ENCODE measurements at regions not wholly inside any gene's neighbourhood (a gene's known extent, or its start where the extent isn't known, plus 50 kb on each side); places are given as distances from the start of the nearest gene placed in this dataset.
"Not testable (repeated sequence)": the region's sequence is repeated elsewhere in the genome, so short reads cannot be mapped to it uniquely, and the experiment has no call there.

GRCh38 chr1:157317229-157317628, 179.0 kb upstream of the ETV3 start:
- not testable (repeated sequence) for DNase-seq

DNA sequence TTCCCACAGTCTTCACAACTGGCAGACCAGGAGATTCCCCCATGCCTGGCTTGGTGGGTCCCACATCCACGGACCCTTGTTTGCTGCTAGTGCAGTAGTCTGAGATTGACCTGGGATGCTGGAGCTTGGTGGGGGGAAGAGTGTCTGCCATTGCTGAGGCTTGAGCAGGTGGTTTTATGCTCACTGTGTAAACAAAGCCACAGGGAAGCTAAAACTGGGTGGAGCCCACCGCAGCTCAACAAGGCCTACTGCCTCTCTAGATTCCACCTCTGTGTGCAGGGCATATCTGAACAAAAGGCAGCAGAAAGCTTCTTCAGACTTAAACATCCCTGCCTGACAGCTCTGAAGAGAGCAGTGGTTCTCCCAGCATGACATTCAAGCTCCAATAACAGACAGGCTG, 177.3 kb upstream of the ETV3 start:
- DNase-seq = no peak

DNA sequence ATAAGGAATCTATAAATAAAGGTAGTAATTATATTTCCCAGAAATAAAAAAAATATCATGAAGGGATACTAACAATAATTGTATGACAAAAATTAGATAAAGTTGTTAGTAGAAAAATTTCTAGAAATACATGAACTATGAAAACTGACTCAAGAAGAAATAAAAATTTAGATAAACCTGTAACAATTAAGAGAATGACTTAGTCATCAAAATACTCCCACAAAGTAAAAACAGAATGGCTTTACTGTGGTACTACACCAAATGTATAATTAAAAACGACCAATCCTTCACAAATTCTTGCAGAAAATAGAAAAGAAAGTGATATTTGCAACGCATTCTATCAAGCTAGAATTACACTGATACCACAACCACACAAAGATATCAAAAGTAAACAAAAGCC, 176.2 kb upstream of the ETV3 start:
- DNase-seq = no peak

GRCh38 chr1:157313240-157313807, 175.1 kb upstream of the ETV3 start:
- DNase-seq = no peak

GRCh38 chr1:157312082-157312812, 174.1 kb upstream of the ETV3 start:
- DNase-seq = no peak

DNA sequence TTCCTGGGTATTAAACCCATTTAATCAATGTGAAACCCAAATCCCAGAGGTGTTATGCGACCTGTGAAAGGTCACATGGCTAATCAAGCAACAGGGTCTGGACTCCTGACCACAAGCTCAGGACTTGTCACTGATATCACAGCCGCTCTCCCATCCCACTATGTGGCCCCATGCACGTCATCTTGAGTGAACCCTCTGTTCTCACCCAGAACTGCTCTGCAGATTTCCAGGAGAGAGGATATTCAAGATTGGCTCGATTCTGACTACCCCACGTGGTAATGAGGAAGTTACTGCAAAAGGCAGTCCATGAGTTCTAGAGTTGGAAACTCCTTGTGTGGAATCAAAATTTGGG, 173.5 kb upstream of the ETV3 start:
- no peak for DNase-seq

GRCh38 chr1:157310805-157311729, 172.9 kb upstream of the ETV3 start:
- not testable (repeated sequence) for DNase-seq

DNA sequence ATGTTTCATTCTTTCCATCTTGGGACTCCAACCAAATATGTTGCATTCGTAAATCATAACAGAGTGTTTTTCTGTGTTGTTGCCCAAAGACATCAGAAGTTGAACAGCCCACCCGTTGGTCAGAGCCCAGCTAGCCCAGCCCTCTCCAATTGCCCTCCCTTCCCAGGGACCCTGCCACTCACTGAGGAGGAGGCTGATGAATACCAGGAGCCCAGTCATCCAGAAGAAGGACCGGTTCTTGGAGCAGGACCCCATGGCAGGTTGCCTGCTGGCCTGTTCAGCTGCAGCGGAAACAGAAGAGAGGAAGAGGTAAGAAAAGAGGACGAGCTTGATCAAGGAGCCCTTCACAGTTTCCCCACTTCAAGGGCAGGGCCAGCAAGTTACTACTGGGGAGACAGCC, 172.2 kb upstream of the ETV3 start:
- DNase-seq = no peak

DNA sequence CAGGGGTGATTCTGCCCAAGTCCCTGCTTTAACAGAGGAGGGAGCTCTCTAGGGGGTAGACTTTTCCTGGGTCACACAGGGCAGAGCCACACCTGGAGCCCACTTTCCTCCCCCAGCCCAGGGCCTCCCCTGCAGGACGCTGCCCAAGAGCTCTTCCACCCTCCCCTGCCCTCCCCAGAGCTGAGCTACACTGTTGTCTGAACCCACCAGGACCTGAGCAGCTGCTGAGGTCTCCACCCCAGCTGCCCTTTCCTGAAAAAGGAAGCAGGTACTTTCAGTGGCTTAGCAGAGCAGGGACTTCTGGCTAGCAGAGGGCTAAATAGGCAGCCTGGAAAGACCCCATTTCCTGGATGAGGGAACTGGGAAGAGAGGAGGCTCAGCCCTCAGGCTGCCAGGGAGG, 169.3 kb upstream of the ETV3 start:
- no peak for DNase-seq

DNA sequence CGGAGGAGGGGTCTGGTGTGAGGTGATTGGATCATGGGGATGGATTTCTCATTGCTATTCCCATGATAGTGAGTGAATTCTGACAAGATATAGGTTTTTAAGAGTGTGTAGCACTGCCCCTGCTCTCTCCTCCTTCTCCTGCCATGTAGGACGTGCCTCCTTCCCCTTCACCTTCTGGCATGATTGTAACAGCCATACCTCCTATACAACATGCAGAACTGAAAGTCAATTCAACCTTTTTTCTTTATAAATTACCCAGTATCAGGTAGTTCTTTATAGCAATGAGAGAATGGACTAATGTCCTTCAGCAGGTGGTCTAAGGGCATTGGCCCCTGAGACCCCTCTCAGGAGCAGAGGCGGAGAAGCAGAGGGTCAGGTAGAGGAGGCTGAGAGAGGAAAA, 168.7 kb upstream of the ETV3 start:
- DNase-seq = no peak

DNA sequence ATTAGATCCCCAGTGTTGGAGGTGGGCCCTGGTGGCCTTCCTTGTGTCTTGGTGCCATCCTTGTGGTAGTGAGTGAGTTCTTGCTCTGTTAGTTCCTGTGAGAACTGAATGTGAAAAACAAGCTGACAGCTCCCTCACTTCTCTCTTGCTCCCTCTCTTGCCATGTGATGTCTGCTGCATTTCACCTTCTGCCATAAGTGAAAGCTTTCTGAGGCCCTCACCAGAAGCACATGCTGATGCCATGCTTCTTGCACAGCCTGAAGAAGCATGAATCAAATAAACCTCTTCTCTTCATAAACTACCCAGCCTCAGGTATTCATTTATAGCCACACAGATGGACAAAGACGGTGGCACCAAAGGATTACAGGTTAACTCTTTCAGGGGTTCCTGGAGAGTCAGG, 166.1 kb upstream of the ETV3 start:
- DNase-seq = no peak

GRCh38 chr1:157302724-157303123, 164.5 kb upstream of the ETV3 start:
- DNase-seq = no peak

DNA sequence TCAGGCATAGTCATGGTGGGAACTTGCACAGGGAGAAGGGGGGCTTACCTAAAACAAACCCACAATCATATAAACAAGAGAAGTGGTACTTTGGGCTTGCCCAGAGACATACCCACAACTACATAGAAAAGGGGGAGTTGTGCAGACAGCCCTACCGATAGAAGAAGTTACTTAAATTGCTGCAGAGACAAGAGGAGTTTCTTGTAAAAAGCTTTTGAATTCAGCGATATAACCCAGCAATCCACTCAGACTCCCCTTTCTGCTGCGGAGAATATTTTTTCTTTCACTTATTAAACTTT, 164.0 kb upstream of the ETV3 start:
- DNase-seq = no peak

DNA sequence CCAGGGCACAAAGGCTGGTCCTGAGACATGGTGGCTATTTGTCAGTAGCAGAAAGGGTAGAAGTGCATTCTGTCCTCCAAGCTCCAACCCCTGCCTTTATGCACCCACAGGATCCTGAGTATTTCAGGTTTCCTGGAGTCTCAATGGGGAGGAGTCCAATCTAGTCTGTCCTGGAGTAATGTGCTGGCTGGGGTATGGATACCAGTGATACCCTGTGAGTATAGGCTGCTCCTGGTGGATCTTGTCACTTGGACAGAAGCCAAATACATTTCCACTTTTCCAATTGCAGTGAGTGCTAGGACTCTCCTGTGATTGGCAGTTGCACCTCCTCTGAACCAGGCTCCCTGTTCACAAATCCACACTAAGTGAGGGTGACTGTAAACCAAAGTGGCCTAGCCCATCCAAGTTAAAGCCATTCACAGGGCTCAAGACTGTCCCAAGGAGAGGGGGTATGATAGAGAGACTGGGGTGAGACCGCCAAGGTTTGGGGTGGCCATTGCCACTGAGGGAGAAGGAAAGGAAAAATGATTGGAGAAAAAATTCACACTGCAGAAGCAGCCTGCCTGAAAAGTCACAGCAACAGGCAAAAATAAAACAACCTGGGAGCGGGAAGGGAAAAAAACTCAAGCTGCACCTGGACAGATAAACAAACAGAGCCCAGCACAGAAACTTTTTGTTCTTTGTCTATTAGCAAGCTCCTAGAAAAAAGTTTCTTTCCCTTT, 163.4 kb upstream of the ETV3 start:
- DNase-seq = no peak

DNA sequence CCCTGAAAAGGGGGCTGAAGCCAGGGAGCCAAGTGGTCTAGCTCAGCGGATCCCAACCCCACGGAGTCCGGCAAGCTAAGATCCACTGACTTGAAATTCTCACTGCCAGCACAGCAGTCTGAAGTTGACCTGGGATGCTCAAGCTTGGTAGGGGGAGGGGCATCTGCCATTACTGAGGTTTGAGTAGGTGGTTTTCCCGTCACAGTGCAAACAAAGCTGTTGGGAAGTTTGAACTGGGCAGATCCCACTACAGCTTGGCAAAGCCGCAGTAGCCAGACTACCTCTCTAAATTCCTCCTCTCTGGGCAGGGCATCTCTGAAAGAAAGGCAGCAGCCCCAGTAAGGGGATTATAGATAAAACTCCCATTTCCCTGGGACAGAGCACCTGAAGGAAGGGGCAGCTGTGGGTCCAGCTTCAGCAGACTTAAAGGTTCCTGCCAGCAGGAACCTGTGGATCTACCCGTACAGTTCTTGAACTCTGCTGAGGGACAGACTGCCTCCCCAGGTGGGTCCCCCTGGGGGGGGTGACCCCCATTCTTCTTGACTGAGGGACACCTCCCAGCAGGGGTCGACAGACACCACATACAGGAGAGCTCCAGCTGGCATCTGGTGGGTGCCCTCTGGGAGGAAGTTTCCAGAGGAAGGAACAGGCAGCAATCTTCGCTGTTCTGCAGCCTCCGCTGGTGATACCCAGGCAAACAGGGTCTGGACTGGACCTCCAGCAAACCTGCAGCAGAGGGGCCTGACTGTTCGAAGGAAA, 156.4 kb upstream of the ETV3 start:
- not testable (repeated sequence) for DNase-seq

DNA sequence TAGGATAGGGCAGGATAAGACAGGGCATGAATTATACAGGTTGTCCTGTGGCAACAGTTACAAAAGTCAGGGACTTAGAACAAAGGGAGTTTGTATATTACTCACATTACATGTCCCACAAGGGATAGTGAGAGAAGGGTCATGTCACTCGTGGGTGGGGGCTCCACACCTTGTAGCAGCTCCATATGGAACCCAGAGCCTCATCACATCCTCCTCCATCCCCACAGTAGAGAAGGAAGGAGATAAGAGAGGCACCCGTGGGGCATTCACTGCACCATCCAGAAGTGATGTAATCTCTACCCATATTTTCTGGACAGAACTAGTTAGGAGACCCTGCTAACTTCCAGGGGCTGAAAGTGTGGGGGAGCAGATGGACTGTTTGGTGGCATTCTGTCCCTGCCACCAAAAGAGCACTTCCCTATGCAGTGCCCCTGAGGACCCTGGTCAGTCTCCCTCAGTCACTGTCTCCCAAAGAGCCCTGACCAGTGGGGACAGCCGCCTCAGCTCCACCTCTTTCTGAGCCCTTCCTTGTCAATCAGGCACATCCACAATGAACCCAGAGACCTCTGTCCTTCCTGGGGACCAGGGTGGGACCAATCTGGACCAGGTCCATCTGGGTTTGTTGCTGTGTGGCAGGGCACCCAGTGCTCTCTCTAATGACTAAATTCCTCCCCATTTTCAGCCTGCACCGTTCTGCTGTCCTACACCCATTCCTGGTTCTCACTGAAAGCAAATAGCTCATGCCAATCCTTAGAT, 154.8 kb upstream of the ETV3 start:
- no peak for DNase-seq

DNA sequence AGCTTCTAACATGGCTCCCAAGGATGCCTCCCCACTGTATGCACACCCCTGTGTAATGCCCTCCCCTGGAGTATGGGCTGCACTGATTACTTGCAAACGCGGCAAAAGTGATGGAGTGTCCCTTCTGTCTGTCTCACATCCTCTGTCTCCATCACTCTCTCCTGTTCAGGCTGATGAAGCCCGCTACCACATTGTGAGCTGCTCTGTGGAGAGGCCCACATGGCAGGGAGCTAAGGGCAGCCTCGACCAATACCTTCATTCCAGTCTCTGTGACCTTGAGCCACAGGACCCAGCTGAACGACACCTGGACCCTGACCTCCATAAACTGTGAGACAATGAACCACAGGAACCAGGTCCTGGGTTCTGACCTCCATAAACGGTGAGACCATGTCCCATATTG, 154.1 kb upstream of the ETV3 start:
- no peak for DNase-seq

DNA sequence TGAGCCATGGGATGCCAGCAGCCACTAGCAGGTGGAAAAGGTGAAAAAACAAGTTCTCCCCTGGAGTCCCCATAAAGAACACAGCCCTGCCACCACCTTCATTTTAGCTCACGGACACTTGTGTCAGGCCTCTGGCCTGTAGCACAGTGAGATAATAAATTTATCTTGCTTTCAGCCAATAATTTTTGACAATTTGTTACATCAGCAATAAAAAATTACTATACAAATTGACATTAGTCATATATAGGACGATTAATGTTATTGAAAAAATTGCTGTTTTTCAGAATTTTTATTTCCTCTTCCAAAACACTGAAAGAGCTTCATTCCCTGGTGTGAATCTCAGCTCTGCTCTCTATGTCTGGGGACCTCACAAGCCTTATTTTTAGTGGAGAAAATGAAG, 152.9 kb upstream of the ETV3 start:
- no peak for DNase-seq

- DNase-seq = no peak
These were observed 151.4 kb upstream of the ETV3 start for GRCh38 chr1:157289424-157290105.

DNA sequence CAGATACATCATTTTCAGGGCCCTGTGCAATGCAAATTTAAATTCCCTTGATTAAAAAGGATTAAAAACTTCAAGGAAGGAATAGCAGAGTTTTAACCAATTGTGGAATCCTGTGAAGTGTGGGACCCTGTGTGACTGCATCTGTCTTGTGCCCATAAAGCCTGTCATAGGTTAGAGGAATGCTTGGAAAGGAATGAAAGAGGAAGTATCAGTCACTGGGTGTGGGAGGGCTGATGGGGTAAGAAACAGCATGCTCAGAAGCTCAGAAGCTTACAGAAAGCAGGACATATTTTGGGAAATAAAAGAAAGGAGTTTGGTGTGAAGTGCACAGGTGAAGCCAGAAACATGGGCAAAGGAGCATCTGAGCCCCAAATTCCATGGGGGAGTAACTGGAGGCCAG, 150.8 kb upstream of the ETV3 start:
- DNase-seq = no peak

DNA sequence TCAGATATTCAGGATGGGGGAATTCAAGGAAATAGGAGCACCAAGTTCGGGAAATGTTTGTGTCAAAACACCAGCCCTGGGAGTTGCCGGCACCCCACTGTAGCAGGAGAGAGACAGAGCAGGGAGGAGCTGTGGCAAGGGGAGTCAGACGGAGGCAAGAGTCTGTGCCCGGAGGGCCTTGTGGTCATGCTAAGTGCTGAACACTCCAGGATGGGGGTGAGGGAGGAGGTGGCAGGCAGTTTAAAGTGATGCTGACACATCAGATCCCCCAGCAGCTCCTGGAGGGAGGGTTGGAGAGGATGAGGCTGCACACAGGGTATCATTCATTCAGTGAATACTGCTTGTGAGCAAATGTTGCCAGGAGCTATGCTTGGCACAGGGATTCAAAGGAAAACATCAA, 150.3 kb upstream of the ETV3 start:
- no peak for DNase-seq
